NT2/D1 (cell line): ENCODE measurements at regions not wholly inside any gene's neighbourhood (a gene's known extent, or its start where the extent isn't known, plus 50 kb on each side); places are given as distances from the start of the nearest gene placed in this dataset.

Source experiments
- SUZ12 ChIP-seq: IDR thresholded peaks from 2 replicates; pipeline ENCODE4 v1.6.1; 2011; ENCODE audit not compliant: insufficient read length, insufficient read depth; ENCODE audit errors: extremely low read depth
- YY1 ChIP-seq: IDR thresholded peaks from 2 replicates; pipeline ENCODE4 v1.6.1; 2011; ENCODE audit not compliant: insufficient read length, insufficient read depth
- ZNF274 ChIP-seq: IDR thresholded peaks from 2 replicates; pipeline ENCODE4 v1.6.1; 2011; ENCODE audit warnings: mild to moderate bottlenecking, low read depth, low read length

- TF ChIP-seq YY1 (no peak), SUZ12 (no peak), ZNF274 (no peak)
These were observed 241.7 kb upstream of the HDAC4 start for GRCh38 chr2:239642406-239643004.
